ENCODE measurements at regions not wholly inside any gene's neighbourhood (a gene's known extent, or its start where the extent isn't known, plus 50 kb on each side); places are given as distances from the start of the nearest gene placed in this dataset.
A peak's percentile ranks its signal among the peaks of the same experiment; 100 is the strongest.
"Not testable (repeated sequence)": the region's sequence is repeated elsewhere in the genome, so short reads cannot be mapped to it uniquely, and the experiment has no call there.

- no peak for TF ChIP-seq CTCF (conservative IDR thresholded peaks at IDR 0.05; ENCODE audit: low read depth, low read length)
- no peak overlapping the region for H3K4me3 ChIP-seq (ENCODE audit: low read depth, low read length)
- DNase-seq (ENCODE audit: low read depth), result peak; percentile 81
Measured at GRCh38 chr5:130400091-130400490, 495.8 kb downstream of the CHSY3 start.

GRCh38 chr5:130398825-130399224 is 494.6 kb downstream of the CHSY3 start:
- TF ChIP-seq CTCF (conservative IDR thresholded peaks at IDR 0.05; ENCODE audit: low read depth, low read length), result no peak
- DNase-seq (ENCODE audit: low read depth), result no peak
- no peak overlapping the region for H3K4me3 ChIP-seq (ENCODE audit: low read depth, low read length)

GRCh38 chr5:130397727-130398126 is 493.5 kb downstream of the CHSY3 start:
- not testable (repeated sequence) for DNase-seq (ENCODE audit: low read depth); H3K4me3 ChIP-seq (ENCODE audit: low read depth, low read length)

GRCh38 chr5:130397132-130397531 is 492.9 kb downstream of the CHSY3 start:
- no peak for DNase-seq (ENCODE audit: low read depth)
- no peak for TF ChIP-seq CTCF (conservative IDR thresholded peaks at IDR 0.05; ENCODE audit: low read depth, low read length)
- no peak overlapping the region for H3K4me3 ChIP-seq (ENCODE audit: low read depth, low read length)

- not testable (repeated sequence) for DNase-seq (ENCODE audit: low read depth); H3K4me3 ChIP-seq (ENCODE audit: low read depth, low read length)
Measured at GRCh38 chr5:130391727-130392264, 487.5 kb downstream of the CHSY3 start.

- peak; percentile 26 for TF ChIP-seq CTCF (conservative IDR thresholded peaks at IDR 0.05; ENCODE audit: low read depth, low read length)
- no peak overlapping the region for H3K4me3 ChIP-seq (ENCODE audit: low read depth, low read length)
- DNase-seq (ENCODE audit: low read depth), result peak; percentile 22
Measured at GRCh38 chr5:130386155-130386554, 481.9 kb downstream of the CHSY3 start.

- no peak for DNase-seq (ENCODE audit: low read depth)
- no peak for TF ChIP-seq CTCF (conservative IDR thresholded peaks at IDR 0.05; ENCODE audit: low read depth, low read length)
- no peak overlapping the region for H3K4me3 ChIP-seq (ENCODE audit: low read depth, low read length)
Measured at GRCh38 chr5:130385656-130386055, 481.4 kb downstream of the CHSY3 start.

GRCh38 chr5:130365956-130366355 is 461.7 kb downstream of the CHSY3 start:
- no peak overlapping the region for H3K4me3 ChIP-seq (ENCODE audit: low read depth, low read length)
- TF ChIP-seq CTCF (conservative IDR thresholded peaks at IDR 0.05; ENCODE audit: low read depth, low read length), result no peak
- DNase-seq (ENCODE audit: low read depth), result no peak
